ENCODE measurements at regions not wholly inside any gene's neighbourhood (a gene's known extent, or its start where the extent isn't known, plus 50 kb on each side); places are given as distances from the start of the nearest gene placed in this dataset.
"Not testable (repeated sequence)": the region's sequence is repeated elsewhere in the genome, so short reads cannot be mapped to it uniquely, and the experiment has no call there.

DNA sequence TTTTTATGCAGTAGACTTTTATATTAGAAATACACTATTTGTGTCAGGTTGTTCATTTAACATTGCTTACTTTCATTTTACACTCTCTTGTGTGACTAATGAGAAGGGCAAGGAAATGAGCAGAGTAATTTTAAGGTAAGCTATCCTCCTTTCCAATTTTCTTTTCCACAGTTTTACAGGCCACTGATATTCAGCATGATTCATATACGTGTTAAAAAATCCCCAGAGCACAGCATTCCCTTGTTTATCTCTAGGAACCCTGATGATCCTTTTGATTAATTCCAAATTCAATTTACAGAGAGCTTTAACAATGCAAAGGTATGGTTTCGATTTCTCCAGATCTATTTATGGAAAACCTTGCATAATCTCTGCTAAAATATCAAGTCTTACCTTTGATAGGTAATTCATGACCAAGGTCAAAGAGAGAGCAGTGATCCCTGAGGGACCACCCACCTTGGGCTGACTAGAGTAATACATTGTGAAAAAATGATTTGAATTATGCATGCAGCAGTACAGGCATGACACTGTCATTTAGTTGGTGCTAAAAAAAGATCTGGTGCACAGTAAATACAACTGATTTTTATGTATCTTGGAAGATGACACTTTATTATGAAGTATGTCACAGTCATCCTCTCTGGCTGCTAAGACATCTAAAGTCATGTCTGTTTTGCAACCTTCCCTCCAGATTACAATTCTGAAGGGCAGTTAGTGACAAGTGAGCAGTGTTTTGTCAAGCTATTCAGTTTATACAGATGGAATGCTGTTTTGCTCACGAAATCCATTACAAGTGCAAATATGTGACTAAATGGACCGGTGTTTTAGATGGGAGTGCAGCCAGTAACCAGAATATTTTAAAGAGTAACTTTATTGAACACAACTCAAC lies 736.6 kb downstream of the EPHA7 start:
- Histone ChIP-seq H3K27me3 (replicated peaks; ENCODE audit: insufficient read depth, low read depth, low read length, poor library complexity) (no peaks in the 10 kb centered on the region), H3K36me3 (ENCODE audit: insufficient read depth, low read length, poor library complexity, severe bottlenecking) (no peaks in the 10 kb centered on the region), H3K4me3 (ENCODE audit: low read depth, low read length, poor library complexity, severe bottlenecking) (no peak overlapping the region), H3K4me1 (ENCODE audit: insufficient read depth, low read length, poor library complexity, severe bottlenecking) (no peaks in the 10 kb centered on the region), H3K27ac (ENCODE audit: low read depth, low read length, poor library complexity, severe bottlenecking) (no peak overlapping the region), H3K9me3 (ENCODE audit: low read depth, low read length, poor library complexity, severe bottlenecking) (no peaks in the 10 kb centered on the region)
- DNase-seq (ENCODE audit: low spot score), result no peak
- intact Hi-C loops (cut with micrococcal nuclease; ENCODE audit: unreplicated experiment), result no loop called here
- ChIA-PET CTCF (no interaction called here), POLR2A (ENCODE audit: low non-redundant PET) (interaction anchor here (0.6 kb wide), 1 partner anchor 485 kb away, joined by 5 read pairs; no protein-coding TSS in a partner anchor)
- TF ChIP-seq EZH2 (IDR thresholded peaks at IDR 0.05; ENCODE audit: borderline replicate concordance, low read depth, low read length, poor library complexity, severe bottlenecking), result no peak
- TF ChIP-seq, protein P1, sequence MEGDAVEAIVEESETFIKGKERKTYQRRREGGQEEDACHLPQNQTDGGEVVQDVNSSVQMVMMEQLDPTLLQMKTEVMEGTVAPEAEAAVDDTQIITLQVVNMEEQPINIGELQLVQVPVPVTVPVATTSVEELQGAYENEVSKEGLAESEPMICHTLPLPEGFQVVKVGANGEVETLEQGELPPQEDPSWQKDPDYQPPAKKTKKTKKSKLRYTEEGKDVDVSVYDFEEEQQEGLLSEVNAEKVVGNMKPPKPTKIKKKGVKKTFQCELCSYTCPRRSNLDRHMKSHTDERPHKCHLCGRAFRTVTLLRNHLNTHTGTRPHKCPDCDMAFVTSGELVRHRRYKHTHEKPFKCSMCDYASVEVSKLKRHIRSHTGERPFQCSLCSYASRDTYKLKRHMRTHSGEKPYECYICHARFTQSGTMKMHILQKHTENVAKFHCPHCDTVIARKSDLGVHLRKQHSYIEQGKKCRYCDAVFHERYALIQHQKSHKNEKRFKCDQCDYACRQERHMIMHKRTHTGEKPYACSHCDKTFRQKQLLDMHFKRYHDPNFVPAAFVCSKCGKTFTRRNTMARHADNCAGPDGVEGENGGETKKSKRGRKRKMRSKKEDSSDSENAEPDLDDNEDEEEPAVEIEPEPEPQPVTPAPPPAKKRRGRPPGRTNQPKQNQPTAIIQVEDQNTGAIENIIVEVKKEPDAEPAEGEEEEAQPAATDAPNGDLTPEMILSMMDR (conservative IDR thresholded peaks at IDR 0.05; ENCODE audit: low read depth, low read length), result no peak
- no TSS peak for BruUV-seq (replicated peaks)

DNA sequence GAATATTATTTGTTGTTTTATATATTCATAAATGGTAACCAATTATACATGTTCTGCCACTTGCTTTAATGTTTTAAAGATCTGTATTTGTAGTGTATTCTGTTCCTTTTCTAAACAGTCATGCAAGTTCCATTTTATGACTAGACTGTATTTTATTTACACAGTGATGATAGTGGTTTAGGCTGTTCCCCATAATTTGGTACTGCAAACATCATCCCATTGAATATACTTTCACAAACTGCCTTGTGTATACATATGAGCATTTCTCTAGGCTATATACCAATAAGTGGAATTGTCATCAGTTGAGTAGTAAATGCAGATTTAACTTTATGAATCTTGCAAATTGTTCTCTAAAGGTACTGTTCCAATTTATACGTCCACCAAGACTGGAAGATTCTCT lies 738.0 kb downstream of the EPHA7 start:
- no peaks in the 10 kb centered on the region for H3K27me3 ChIP-seq (replicated peaks; ENCODE audit: insufficient read depth, low read depth, low read length, poor library complexity)
- intact Hi-C loops (cut with micrococcal nuclease; ENCODE audit: unreplicated experiment), result no loop called here
- TF ChIP-seq, protein P1 (conservative IDR thresholded peaks at IDR 0.05; ENCODE audit: low read depth, low read length), result no peak
- TF ChIP-seq EZH2 (IDR thresholded peaks at IDR 0.05; ENCODE audit: borderline replicate concordance, low read depth, low read length, poor library complexity, severe bottlenecking), result no peak
- DNase-seq (ENCODE audit: low spot score), result no peak
- no peak overlapping the region for H3K27ac ChIP-seq (ENCODE audit: low read depth, low read length, poor library complexity, severe bottlenecking)
- ChIA-PET POLR2A (ENCODE audit: low non-redundant PET) (no interaction called here), CTCF (no interaction called here)
- H3K4me1 ChIP-seq (ENCODE audit: insufficient read depth, low read length, poor library complexity, severe bottlenecking), result no peaks in the 10 kb centered on the region
- no peaks in the 10 kb centered on the region for H3K36me3 ChIP-seq (ENCODE audit: insufficient read depth, low read length, poor library complexity, severe bottlenecking)
- no TSS peak for BruUV-seq (replicated peaks)
- no peaks in the 10 kb centered on the region for H3K9me3 ChIP-seq (ENCODE audit: low read depth, low read length, poor library complexity, severe bottlenecking)
- H3K4me3 ChIP-seq (ENCODE audit: low read depth, low read length, poor library complexity, severe bottlenecking), result no peak overlapping the region

DNA sequence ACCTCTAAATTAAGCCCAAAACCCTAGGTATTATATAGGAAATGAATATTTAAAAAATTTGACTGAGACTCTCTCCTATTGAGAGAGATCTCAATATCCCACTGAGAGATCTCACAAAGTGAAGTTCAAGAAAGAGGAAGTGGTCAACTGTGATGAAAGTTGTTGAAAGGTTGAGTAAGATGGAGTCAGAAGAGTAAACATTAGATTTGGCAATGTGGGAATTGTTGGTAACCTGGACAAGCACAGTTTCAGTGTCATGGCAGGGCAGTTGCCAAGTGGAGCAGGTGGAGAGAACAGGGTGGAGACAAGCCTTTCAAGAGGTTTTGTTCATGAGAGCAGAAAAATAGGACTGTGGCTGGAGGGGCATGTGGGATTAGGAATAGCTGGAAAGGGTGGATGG lies 747.9 kb downstream of the EPHA7 start:
- DNase-seq (ENCODE audit: low spot score); H3K27me3 ChIP-seq (replicated peaks; ENCODE audit: insufficient read depth, low read depth, low read length, poor library complexity); H3K27ac ChIP-seq (ENCODE audit: low read depth, low read length, poor library complexity, severe bottlenecking); H3K4me1 ChIP-seq (ENCODE audit: insufficient read depth, low read length, poor library complexity, severe bottlenecking); H3K4me3 ChIP-seq (ENCODE audit: low read depth, low read length, poor library complexity, severe bottlenecking); H3K9me3 ChIP-seq (ENCODE audit: low read depth, low read length, poor library complexity, severe bottlenecking); CTCF ChIA-PET; H3K36me3 ChIP-seq (ENCODE audit: insufficient read depth, low read length, poor library complexity, severe bottlenecking); POLR2A ChIA-PET (ENCODE audit: low non-redundant PET); BruUV-seq (replicated peaks); intact Hi-C loops (cut with micrococcal nuclease; ENCODE audit: unreplicated experiment): not testable (repeated sequence)

DNA sequence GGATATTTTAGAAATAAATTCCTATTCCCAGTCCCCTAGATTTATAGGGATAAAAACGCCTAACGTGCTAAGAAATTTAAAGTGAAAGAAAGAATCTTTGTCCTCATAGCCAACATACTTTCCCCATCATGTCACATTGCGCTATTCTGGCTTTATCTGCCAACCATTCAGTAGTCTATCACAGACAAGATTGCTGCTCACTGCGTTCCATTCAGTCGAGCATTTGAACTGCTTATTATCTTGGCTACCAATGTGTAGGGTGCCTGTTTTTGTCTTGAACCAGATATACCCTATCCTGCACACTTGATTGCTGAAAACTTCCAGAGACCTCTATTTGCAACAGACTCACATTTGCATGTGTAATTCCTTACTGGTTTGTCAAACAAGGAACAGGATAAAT lies 751.5 kb downstream of the EPHA7 start:
- no peak for DNase-seq (ENCODE audit: low spot score)
- BruUV-seq (replicated peaks), result no TSS peak
- no peak for TF ChIP-seq EZH2 (IDR thresholded peaks at IDR 0.05; ENCODE audit: borderline replicate concordance, low read depth, low read length, poor library complexity, severe bottlenecking)
- TF ChIP-seq, protein P1 (conservative IDR thresholded peaks at IDR 0.05; ENCODE audit: low read depth, low read length), result no peak
- H3K36me3 ChIP-seq (ENCODE audit: insufficient read depth, low read length, poor library complexity, severe bottlenecking), result no peaks in the 10 kb centered on the region
- no peak overlapping the region for H3K4me3 ChIP-seq (ENCODE audit: low read depth, low read length, poor library complexity, severe bottlenecking)
- no peaks in the 10 kb centered on the region for H3K27me3 ChIP-seq (replicated peaks; ENCODE audit: insufficient read depth, low read depth, low read length, poor library complexity)
- H3K9me3 ChIP-seq (ENCODE audit: low read depth, low read length, poor library complexity, severe bottlenecking), result no peaks in the 10 kb centered on the region
- intact Hi-C loops (cut with micrococcal nuclease; ENCODE audit: unreplicated experiment), result no loop called here
- CTCF ChIA-PET, result no interaction called here
- POLR2A ChIA-PET (ENCODE audit: low non-redundant PET), result no interaction called here
- no peak overlapping the region for H3K27ac ChIP-seq (ENCODE audit: low read depth, low read length, poor library complexity, severe bottlenecking)
- no peaks in the 10 kb centered on the region for H3K4me1 ChIP-seq (ENCODE audit: insufficient read depth, low read length, poor library complexity, severe bottlenecking)

All from A673 (cell line).